Choroid plexus epithelial cell (primary cell): ENCODE measurements at regions not wholly inside any gene's neighbourhood (a gene's known extent, or its start where the extent isn't known, plus 50 kb on each side); places are given as distances from the start of the nearest gene placed in this dataset.

Experiments
- DNase-seq: peaks from one replicate; pipeline ENCODE4 v3.0.0-alpha.2; 2010; ENCODE audit warnings: low read depth
- H3K4me3 ChIP-seq: 2 replicates; pipeline ENCODE4 v1.5.1; 2011; ENCODE audit warnings: low read depth, mild to moderate bottlenecking, control low read depth, low read length, moderate library complexity
- TF ChIP-seq, protein P1 (sequence below): conservative IDR thresholded peaks from 2 replicates; pipeline ENCODE4 v1.5.1; 2011; ENCODE audit warnings: low read depth, mild to moderate bottlenecking, control low read depth, inconsistent platforms, low read length, moderate library complexity

DNA sequence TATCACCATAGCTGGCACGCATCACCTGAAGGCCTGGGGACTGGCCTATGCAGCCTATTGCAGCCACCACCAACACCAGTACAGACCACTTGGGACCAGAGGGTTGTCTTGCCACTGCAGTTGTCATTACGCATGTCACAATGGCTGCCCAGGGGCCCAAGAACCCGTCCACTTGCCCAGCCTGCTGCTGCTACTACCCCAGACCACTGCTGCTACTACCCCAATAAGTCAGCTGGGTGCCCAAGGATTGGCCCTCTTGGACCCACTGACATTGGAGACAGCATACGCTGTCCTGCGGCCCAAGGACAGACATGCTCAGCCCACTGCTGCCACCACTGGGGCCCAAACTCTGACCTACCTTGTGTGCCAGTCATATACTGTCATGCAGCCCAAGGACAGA, 102.7 kb upstream of the OR9Q1 start:
- no peak for DNase-seq
- TF ChIP-seq, protein P1, sequence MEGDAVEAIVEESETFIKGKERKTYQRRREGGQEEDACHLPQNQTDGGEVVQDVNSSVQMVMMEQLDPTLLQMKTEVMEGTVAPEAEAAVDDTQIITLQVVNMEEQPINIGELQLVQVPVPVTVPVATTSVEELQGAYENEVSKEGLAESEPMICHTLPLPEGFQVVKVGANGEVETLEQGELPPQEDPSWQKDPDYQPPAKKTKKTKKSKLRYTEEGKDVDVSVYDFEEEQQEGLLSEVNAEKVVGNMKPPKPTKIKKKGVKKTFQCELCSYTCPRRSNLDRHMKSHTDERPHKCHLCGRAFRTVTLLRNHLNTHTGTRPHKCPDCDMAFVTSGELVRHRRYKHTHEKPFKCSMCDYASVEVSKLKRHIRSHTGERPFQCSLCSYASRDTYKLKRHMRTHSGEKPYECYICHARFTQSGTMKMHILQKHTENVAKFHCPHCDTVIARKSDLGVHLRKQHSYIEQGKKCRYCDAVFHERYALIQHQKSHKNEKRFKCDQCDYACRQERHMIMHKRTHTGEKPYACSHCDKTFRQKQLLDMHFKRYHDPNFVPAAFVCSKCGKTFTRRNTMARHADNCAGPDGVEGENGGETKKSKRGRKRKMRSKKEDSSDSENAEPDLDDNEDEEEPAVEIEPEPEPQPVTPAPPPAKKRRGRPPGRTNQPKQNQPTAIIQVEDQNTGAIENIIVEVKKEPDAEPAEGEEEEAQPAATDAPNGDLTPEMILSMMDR: no peak
- no peak overlapping the region for H3K4me3 ChIP-seq

DNA sequence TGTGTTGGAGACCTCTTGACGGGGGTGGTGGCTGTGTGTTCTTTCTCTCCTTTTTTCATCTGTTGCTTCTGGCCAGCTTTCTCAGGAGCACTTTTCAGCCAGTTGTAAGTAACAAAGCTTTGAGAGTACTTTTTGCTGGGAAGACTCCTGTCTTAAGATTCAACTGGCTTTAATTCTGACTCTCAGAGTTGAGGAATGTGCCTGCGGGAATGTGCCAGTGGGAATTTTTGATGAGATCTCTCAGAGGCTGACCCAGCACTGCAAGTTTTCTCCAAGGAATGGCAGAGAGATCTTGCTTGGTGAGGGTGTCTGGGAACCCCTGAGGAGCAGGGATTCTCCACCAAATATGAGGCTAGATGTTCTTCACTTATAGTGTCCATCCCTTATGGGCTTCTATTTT, 91.6 kb upstream of the OR9Q1 start:
- TF ChIP-seq, protein P1: no peak
- DNase-seq: no peak
- H3K4me3 ChIP-seq: no peak overlapping the region

DNA sequence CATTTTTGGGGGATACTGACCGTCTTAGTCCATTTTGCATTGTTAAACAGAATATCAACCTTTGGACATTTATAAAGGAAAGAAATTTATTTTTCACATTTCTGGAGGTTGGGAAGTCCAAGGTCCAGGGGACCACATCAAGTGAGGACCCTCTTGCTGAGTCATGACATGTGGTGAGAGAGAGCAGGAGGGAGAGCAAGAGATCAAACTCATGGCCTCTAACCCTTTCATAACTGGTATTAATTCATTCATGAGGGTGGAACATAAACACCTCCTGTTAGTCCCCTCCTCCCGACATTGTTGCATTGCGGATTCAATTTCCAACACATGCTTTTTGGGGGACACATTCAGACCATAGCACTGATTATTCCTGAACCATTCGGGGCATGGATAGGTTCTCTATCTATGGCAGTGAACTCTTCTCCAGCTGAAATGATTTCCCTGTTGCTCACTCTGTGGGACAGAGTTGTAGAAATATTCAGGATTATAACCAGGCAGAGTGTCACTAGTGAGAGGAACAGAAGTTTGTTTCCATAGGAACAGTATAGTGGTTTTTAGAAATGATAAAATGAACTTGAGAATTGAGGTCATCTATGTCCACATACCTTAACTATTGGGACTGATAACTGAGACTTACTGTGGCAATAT, 88.2 kb upstream of the OR9Q1 start:
- DNase-seq: no peak
- TF ChIP-seq, protein P1: no peak
- no peak overlapping the region for H3K4me3 ChIP-seq

DNA sequence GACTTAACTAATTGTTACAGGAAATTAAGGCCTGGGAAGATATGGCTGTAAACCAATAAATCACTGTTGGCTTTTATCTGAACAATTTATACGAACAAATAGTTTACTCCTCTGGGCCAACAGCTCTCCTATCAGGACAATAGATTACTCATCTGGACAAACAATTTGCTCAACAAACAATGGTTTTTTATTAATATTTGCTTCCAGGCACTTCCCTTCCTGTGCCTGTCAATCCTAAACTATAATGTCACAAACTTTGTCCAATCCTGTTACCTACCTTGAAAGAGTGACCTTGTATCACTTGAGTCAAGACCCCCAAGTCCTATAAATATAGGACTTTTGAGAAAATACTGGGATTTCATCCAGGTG, 87.6 kb upstream of the OR9Q1 start:
- no peak for DNase-seq
- no peak overlapping the region for H3K4me3 ChIP-seq
- TF ChIP-seq, protein P1: no peak

DNA sequence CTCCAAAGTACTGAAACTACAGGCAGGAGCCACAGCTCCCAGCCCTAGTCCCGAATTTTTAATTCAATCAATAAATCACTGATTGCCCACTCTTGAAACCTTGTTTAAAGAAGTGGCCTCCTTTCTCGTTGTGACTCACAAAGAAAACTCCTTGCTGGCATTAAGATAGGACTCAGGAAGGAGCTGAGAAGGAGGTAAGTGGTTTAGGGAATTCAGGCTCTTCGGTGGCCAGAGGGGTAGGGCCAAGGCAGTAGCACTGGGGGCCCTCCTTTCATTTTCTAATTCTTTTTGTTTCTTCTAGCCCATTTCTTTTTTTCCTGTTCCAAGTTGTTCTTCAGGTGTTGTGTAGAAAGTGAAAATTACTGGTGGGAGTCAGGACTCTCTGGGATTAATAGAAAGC, 86.2 kb upstream of the OR9Q1 start:
- H3K4me3 ChIP-seq: no peak overlapping the region
- DNase-seq: no peak
- TF ChIP-seq, protein P1: no peak

DNA sequence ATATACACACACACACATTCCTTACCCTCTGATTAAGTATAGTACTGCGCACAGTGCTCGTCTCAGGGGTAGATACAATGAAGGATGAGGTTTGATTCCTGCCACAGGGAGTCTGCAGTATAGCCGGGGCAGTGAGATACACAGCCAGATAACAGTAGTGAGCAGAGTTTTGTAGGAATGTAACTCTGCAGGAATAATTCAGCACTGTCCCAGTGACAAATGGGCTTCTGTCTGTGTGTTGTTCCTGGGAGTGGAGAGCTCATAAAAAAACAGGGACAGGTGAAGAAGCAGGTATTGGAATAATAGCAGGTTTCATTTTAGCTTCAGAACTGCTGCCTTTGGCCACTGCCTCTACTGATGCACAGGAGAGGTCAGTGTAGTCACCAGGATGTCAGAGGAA, 85.3 kb upstream of the OR9Q1 start:
- TF ChIP-seq, protein P1: no peak
- H3K4me3 ChIP-seq: no peak overlapping the region
- no peak for DNase-seq

DNA sequence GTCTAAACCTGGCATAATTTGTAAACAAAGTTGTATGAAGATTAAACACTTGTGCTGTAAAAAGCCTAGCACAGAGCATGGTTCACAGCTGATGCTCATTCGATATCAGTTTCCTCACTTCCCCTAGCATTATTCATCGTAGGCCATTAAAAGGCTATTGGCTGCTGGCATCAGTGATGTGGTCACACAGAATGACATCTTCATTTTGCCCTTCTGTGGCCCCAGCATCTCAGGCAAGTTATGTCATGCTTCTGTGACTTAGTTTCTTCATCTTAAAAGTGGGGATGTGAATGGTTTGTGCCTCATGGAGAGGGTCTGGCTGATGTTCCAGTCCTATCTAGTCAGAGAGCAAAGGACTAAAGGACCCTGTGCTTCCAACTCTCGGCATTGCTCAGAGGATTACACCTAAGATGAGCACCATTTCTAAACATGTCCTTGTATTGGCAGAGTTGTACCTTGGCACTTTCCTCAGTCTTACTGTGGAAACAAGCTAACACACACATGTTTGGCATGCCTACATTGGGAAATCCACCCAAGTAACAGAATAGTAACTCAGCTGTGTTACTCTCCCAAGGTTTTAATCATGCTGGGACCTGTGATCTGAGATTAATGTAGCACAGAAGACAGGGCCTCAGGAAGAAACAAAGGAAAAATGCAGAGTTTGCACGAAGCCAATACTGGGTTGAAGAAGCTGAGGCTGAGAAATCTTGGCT, 83.5 kb upstream of the OR9Q1 start:
- DNase-seq: no peak
- TF ChIP-seq, protein P1: no peak
- H3K4me3 ChIP-seq: no peak overlapping the region
